Endothelial cell of umbilical vein (primary cell): ENCODE measurements at regions not wholly inside any gene's neighbourhood (a gene's known extent, or its start where the extent isn't known, plus 50 kb on each side); places are given as distances from the start of the nearest gene placed in this dataset.

Experiments
- EZH2 ChIP-seq: IDR thresholded peaks from 2 replicates; pipeline ENCODE4 v1.6.1; 2012; ENCODE audit warnings: borderline replicate concordance, low read depth, mild to moderate bottlenecking, moderate library complexity, low read length, inconsistent platforms; ENCODE audit not compliant: severe bottlenecking
- FOS ChIP-seq: IDR thresholded peaks from 2 replicates; pipeline ENCODE4 v1.6.1; 2011; ENCODE audit warnings: mild to moderate bottlenecking, low read length, moderate library complexity, borderline replicate concordance; ENCODE audit not compliant: insufficient read depth
- POLR2A ChIP-seq: IDR thresholded peaks from 2 replicates; pipeline ENCODE4 v1.6.1; 2012; ENCODE audit warnings: low read depth, mild to moderate bottlenecking, control low read depth, low read length
- POLR2AphosphoS5 ChIP-seq: IDR thresholded peaks from 2 replicates; pipeline ENCODE4 v1.6.1; 2012; ENCODE audit warnings: low read depth, mild to moderate bottlenecking, control low read depth, low read length, moderate library complexity; ENCODE audit not compliant: insufficient read depth
- TF ChIP-seq, protein P1 (sequence below), 2 donors: IDR thresholded peaks; 1 replicate in 1 of 2; 2 replicates in 1 of 2; pipeline ENCODE4 v1.5.1; 2011; ENCODE audit warnings: low read length in 2 of 2, mild to moderate bottlenecking in 2 of 2, moderate library complexity in 2 of 2, control low read depth in 1 of 2, inconsistent platforms in 1 of 2, low read depth in 1 of 2; ENCODE audit not compliant: insufficient read depth in 1 of 2; ENCODE audit errors: extremely low read depth in 1 of 2

DNA sequence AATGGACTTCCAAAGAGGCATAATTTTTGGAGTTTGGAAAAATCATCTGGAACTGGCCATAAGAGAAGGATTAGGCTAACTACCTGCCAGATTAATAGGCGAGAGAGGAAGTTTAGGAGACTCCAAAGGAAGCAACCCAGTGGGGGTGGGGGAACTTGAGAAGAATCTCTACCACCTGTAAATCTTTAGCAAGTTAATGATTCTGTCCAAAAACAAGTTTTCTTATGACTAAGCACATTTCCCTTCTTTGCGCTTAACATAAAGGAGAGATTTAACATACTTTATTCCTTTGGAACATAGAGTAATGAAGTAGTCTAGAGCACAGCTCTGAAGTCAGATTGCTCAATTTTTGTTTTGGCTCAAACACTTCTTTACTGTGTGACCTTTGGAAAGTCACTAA lies 58.2 kb upstream of the PAPPA start:
- TF ChIP-seq EZH2 (no peak), POLR2A (no peak), FOS (no peak), POLR2AphosphoS5 (no peak)
- TF ChIP-seq, protein P1, sequence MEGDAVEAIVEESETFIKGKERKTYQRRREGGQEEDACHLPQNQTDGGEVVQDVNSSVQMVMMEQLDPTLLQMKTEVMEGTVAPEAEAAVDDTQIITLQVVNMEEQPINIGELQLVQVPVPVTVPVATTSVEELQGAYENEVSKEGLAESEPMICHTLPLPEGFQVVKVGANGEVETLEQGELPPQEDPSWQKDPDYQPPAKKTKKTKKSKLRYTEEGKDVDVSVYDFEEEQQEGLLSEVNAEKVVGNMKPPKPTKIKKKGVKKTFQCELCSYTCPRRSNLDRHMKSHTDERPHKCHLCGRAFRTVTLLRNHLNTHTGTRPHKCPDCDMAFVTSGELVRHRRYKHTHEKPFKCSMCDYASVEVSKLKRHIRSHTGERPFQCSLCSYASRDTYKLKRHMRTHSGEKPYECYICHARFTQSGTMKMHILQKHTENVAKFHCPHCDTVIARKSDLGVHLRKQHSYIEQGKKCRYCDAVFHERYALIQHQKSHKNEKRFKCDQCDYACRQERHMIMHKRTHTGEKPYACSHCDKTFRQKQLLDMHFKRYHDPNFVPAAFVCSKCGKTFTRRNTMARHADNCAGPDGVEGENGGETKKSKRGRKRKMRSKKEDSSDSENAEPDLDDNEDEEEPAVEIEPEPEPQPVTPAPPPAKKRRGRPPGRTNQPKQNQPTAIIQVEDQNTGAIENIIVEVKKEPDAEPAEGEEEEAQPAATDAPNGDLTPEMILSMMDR (IDR thresholded peaks at IDR 0.05; ENCODE audit: extremely low read depth in 1 of 2, insufficient read depth in 1 of 2, low read depth in 1 of 2, low read length in 2 of 2), result no peak
